Dedifferentiated amniotic fluid mesenchymal stem cell (primary cell): ENCODE measurements at regions not wholly inside any gene's neighbourhood (a gene's known extent, or its start where the extent isn't known, plus 50 kb on each side); places are given as distances from the start of the nearest gene placed in this dataset.
A peak's percentile ranks its signal among the peaks of the same experiment; 100 is the strongest.

ENCODE experiments used
- DNase-seq: peaks from one replicate; pipeline ENCODE4 v3.0.0-alpha.2; 2016; ENCODE audit errors: extremely low spot score

DNA sequence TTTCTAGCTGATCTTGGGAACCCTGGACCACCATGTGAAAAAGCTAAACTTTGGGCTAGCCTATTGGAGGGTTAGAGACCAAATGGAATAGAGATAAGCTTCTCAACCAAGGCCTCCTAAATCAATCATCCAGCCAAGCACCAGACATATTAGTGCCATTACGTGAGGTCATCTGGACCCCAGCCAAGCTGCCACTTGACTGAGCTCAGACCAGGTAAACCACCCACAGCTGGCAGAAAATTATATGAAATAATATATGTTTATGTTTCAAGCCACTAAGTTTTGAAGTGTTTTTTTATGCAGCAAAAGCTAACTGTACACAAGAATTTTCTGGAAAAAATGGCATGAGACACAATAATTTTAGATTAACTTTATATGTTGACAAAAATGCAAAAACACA lies 82.6 kb upstream of the PCGF5 start:
- no peak for DNase-seq

DNA sequence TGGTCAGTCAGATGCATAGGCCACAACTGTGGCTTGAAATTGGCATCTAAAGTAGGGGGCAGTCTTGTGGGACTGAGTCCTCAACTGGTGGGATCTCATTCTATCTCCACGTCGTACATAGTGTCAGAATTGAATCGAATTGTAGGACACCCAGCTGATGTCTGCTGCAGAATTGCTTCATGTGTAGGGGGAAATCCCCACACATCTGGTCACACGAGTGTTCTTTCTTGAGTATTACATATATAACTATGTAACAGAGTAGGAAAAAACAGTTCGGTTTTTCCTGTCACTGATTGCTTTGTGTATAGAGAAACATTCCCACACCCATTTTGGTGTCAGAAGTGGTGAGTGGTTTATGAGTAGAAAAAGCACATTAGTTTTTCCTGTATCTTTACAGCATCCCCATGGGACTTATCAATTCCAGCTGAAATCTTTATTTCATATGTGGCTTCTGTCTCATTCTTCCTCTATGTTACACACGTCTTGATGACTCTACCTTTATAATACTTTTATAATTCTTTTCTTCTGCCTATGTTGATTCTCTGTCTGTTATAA lies 79.4 kb upstream of the PCGF5 start:
- no peak for DNase-seq

GRCh38 chr10:91144961-91145360 lies 75.5 kb upstream of the PCGF5 start:
- no peak for DNase-seq

GRCh38 chr10:91146146-91146545 lies 74.3 kb upstream of the PCGF5 start:
- no peak for DNase-seq

DNA sequence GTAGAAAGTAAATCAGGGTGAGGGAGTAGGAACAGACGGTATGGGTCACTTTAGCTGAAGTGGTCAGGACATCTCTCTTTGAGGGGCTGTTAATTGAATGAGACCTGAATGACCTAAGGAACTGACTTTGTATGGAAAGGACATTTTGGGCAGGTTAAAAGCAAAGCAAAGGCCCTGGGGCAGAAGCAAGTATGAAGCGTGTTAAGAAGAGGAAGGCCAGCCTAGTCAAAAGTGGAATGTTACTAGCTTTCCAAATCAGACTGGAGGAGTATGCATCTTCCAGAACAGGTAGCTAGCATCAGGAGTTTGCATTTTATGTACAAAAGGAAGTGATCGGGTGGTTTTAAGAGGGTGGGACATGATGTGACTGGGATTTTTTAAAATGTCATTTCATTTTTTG lies 70.9 kb upstream of the PCGF5 start:
- DNase-seq = no peak

DNA sequence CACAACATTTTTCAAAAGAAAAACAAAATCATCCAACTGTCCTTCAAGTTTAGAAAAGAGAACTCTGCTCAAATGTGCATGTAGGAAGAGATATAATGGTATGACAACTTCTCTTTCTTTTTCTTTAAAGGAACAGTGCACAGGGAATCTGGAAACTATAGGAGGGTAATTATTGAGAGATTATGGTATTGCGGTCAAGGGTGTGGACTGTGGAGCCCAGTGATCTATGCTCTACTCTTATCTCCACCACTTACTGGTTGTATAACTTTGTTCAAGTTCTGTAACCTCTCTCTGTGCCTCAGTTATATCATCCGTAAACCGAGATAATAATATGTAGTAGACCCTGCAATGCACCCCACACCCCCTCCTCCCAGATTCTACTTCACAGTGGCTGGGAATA lies 69.8 kb upstream of the PCGF5 start:
- no peak for DNase-seq

DNA sequence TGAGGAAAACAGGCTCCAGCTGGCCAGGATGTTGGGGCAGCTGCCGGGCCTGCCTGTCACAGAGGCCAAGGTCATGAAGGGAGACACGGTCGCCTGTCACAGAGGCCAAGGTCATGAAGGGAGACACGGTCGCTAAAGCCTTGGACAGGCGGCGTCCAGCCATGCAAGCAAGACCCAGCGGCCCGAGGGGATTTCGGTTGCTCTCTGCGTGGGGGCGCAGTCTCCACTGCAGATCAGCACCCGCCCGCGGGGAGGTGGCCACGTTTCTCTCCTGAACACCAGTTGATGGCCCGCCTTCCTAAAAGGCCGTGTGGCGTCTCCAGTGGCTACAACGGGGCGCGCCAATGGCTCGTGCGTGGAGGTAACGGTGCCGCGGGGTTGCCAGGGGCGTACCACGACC lies 67.0 kb upstream of the PCGF5 start:
- DNase-seq = no peak

DNA sequence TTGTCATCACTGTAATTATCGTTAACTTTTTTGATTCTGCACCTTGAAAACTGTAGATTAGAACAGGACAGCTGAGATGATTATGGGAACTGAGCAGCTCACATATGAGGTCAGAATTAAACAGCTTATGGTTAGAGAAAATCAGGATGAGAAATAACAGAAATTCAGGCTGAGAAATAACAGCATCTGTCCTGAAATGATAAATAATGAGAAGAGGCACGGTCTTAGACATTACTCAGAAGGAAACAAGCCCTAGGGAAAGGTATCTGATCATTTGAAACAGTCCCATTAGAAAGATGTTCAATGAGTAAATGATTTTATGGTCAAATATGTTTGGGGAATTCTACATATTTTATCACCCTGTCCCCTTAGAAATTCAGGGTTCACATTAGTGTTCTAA lies 65.6 kb upstream of the PCGF5 start:
- DNase-seq = no peak

- no peak for DNase-seq
Observed at GRCh38 chr10:91156196-91156595, 64.3 kb upstream of the PCGF5 start.

DNA sequence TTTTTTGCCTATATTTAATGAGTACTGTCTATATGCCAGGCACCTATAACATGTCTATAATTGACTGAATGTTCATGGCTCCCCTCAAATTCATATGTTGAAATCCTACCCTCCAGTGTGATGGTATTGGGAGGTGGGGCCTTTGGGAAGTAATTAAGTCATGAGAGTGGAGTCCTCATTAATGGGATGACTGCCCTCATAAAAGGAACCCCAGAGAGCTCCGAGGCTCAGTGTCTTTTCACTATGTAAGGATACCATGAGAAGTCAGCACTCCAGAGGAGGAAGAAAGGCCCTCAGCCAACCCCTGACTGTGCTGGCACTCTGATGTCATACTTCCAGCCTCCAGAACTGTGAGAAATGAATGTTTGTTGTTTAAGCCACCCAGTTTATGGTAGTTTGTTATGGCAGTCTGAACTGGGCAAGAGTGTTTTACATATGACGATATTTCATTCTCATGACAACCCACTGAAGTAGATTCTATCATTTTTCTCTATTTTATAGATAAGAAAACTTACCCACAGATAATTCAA lies 61.1 kb upstream of the PCGF5 start:
- DNase-seq = no peak

- DNase-seq = no peak
Observed at GRCh38 chr10:91162050-91162494, 58.4 kb upstream of the PCGF5 start.

DNA sequence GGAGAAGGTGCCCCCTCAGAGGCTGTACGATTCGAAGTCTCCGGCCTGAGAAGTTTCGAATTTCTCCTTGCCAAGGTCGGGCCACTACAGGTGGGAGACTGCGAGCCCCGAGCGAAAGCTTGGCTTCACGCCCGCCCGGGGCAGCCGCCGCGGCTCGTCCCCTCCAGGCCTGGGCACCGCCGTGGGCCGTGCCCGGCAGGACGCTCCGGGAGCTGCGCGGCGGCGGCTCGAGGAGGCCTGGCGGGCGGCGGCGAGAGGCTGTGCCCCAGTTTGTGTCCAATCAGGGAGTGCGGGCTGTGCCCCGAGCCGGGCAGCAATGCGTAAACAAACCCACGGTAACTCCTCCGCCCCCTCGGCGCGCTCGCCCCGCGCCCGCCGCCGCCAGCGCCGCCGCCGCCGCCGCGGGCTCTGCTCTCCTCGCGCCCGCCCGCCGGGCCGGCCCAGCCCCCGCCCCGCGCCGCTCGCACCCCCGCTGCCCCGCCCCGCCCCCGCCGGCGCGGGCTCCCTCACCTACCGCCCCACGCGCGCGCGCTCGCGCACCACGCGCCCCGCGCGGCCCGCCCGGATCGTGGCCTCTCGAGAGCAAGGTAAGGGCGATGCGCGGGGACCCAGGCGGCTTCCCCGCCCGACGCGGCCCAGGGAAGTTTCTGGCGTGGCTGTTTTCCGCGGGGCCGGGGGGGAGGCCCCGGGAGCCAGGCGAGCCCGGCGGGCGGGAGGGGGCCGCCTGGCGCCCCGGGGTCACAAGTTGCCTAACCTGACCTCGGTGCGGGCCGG lies 57.8 kb upstream of the PCGF5 start:
- DNase-seq = peak; percentile 59

DNA sequence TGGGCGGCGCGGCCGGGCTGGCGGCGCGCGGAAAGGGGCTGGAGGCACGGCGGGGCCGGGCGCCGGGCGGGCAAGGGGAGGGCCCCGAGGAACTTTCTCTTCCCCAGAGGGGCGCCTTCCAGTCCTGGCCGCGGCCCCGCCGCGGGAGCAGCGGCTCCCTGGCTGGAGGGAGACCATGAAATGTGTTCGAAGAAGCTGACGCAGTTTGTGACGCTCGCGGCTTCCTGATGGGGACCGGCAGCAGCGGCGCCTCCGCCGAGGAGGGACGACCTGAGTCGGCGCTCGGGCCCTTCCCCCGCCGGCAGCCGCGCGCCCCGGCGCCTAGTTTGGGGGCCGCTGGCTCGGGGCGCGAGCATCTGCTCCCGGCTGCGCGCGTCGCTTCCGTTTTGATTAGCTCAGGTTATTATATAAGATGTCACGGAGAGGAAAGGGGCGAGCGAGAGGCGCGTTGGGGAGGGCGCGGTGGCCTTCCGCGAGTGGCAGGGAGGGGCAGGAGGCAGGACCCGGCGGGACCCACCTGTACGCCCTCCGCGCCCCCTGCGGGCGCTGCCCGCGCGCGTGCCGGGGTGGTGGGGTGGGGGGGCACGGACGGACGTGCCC lies 57.1 kb upstream of the PCGF5 start:
- peak; percentile 47 for DNase-seq

DNA sequence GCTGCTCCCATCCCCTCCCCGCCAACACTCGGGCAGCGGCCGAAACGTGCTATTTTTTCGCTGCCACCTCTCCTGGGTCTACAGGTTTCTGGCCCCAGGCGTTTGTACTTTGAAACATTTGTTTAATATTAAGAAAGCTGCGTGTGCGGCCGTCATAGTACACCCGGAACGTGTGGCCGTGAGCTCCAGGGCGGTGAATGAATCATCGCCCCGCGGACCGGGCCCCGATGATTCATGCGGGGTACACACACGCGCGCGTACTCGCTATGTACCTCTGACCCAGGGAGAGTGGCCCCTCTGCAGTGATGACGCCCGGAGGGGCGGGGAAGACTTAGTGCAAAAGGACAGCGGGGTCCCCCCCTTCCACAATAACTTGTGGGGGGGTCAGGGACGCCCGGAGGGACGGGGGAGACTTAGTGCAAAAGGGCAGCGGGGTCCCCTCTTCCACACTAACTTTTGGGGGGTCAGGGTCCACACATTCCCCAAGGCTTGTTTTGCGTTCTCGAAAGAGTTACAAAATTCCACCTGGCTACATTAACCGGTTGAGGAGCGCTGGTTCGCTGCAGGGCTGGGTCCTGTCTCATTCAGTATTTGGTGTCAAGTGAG lies 56.5 kb upstream of the PCGF5 start:
- DNase-seq = peak; percentile 73

GRCh38 chr10:91164520-91165065 lies 55.9 kb upstream of the PCGF5 start:
- DNase-seq = no peak

- no peak for DNase-seq
Observed at GRCh38 chr10:91167406-91167805, 53.1 kb upstream of the PCGF5 start.

GRCh38 chr10:91170418-91170817 lies 50.0 kb upstream of the PCGF5 start:
- DNase-seq = no peak
